DOHH2 (cell line): ENCODE measurements at regions not wholly inside any gene's neighbourhood (a gene's known extent, or its start where the extent isn't known, plus 50 kb on each side); places are given as distances from the start of the nearest gene placed in this dataset.

Experiments
- CTCF ChIP-seq: fragments of 200-600 bp; sonication (generic); IDR thresholded peaks from one replicate; pipeline ENCODE4 v1.5.1; 2014; ENCODE audit warnings: antibody characterized with exemption, mild to moderate bottlenecking, low read depth, low read length; ENCODE audit not compliant: poor library complexity, severe bottlenecking
- EZH2phosphoT487 ChIP-seq: fragments of 200-600 bp; sonication (generic); IDR thresholded peaks from 2 replicates; pipeline ENCODE4 v1.6.1; 2017; ENCODE audit warnings: borderline replicate concordance, mild to moderate bottlenecking, antibody characterized with exemption, low read length, moderate library complexity, mixed read lengths

DNA sequence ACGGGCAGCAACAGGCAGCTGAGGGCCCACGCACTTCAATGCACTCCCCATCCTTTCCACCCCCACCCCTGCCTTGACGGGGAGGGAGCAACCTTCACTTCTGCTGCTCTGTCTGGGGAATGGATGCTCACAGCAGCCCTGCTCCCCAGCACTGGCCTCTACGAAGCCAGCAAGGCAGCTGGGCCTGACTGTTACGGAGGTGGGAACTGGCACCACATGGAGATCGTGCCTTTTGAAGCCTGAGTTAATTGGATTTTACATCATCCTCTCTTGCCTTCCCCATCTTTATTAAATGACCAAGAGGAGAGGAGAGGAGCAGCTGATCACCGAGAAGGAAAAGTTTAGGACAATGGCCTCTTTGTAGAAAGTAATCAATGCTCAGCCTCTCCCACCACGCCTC lies 187.0 kb upstream of the RPL38 start:
- TF ChIP-seq CTCF (no peak), EZH2phosphoT487 (no peak)
